Erythroblast (primary cell): ENCODE measurements at regions not wholly inside any gene's neighbourhood (a gene's known extent, or its start where the extent isn't known, plus 50 kb on each side); places are given as distances from the start of the nearest gene placed in this dataset.

Experiments used
- GATA1 ChIP-seq: IDR thresholded peaks from 2 replicates; pipeline ENCODE4 v1.6.1; 2011; ENCODE audit warnings: low read depth, mild to moderate bottlenecking, control low read depth, low read length, moderate library complexity
- POLR2A ChIP-seq: IDR thresholded peaks from 2 replicates; pipeline ENCODE4 v1.6.1; 2011; ENCODE audit warnings: mild to moderate bottlenecking, low read length

GRCh38 chr1:102100666-102101065, 103.9 kb upstream of the OLFM3 start:
- TF ChIP-seq POLR2A (no peak), GATA1 (no peak)
